Thymus (tissue), 11 donors: ENCODE measurements at regions not wholly inside any gene's neighbourhood (a gene's known extent, or its start where the extent isn't known, plus 50 kb on each side); places are given as distances from the start of the nearest gene placed in this dataset.
"Not testable (repeated sequence)": the region's sequence is repeated elsewhere in the genome, so short reads cannot be mapped to it uniquely, and the experiment has no call there.

Experiments
- DNase-seq, 9 donors: peaks; one replicate each; pipeline ENCODE4 v3.0.0-alpha.2; 2013; ENCODE audit warnings: low spot score in 9 of 9, low read depth in 6 of 9, missing footprints in 1 of 9
- H3K27ac ChIP-seq, 2 donors: one replicate each; pipeline ENCODE4 v1.5.1; 2013; ENCODE audit warnings: control low read depth in 1 of 2, low read depth in 1 of 2, low read length in 1 of 2, mild to moderate bottlenecking in 1 of 2, moderate library complexity in 1 of 2
- H3K27me3 ChIP-seq, 2 donors: one replicate each; pipeline ENCODE4 v1.5.1; 2013; ENCODE audit warnings: low read length in 1 of 2; ENCODE audit not compliant: control insufficient read depth in 2 of 2, insufficient read depth in 1 of 2
- H3K36me3 ChIP-seq, 2 donors: one replicate each; pipeline ENCODE4 v1.5.1; 2013; ENCODE audit warnings: low read length in 1 of 2, mild to moderate bottlenecking in 1 of 2, moderate library complexity in 1 of 2; ENCODE audit not compliant: control insufficient read depth in 2 of 2, insufficient read depth in 2 of 2
- H3K4me1 ChIP-seq, 2 donors: one replicate each; pipeline ENCODE4 v1.5.1; 2013; ENCODE audit warnings: low read length in 2 of 2; ENCODE audit not compliant: control insufficient read depth in 2 of 2, insufficient read depth in 2 of 2
- H3K4me3 ChIP-seq, 2 donors: one replicate each; pipeline ENCODE4 v1.5.1; 2013; ENCODE audit warnings: low read length in 2 of 2, control low read depth in 1 of 2, mild to moderate bottlenecking in 1 of 2
- H3K9me3 ChIP-seq, 2 donors: one replicate each; pipeline ENCODE4 v1.5.1; 2013; ENCODE audit warnings: low read length in 1 of 2, mild to moderate bottlenecking in 1 of 2; ENCODE audit not compliant: control insufficient read depth in 2 of 2, insufficient read depth in 1 of 2
- WGBS: extraction: QIAGEN DNeasy Blood & Tissue Kit; methylation state at CpG from one replicate; pipeline ENCODE4 v1.1.7; 2013; 5-methylcytosine and 5-hydroxymethylcytosine counted together
- donor health status: healthy.

- H3K27ac ChIP-seq: no peak overlapping the region
- no peak overlapping the region for H3K4me3 ChIP-seq
- no peaks in the 10 kb centered on the region for H3K27me3 ChIP-seq
- H3K4me1 ChIP-seq: no peaks in the 10 kb centered on the region
- WGBS: 81% methylated on average over 3 of the region's 3 CpGs
- DNase-seq: no peak
- no peaks in the 10 kb centered on the region for H3K36me3 ChIP-seq
- H3K9me3 ChIP-seq: no peaks in the 10 kb centered on the region
Measured at GRCh38 chr5:167855818-167856217, 435.6 kb upstream of the WWC1 start.

DNA sequence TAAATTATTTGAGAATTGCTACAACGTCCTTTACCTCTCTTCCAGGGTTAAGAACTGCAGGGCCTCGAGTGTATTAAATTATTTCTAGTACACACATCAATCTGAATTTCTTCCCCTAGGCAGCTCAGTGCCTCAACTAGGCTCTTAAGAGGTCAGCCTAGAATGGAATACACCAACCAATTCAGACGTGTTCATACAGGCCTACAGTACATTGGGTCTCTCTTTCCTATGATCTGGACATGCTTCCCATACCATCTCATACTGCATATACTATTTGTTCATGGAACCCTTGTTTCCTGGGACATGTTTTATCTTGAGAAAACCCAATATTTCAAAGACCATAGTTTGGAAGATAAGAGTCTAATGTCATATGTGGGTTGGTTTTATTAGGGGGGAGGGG, 434.1 kb upstream of the WWC1 start:
- no peaks in the 10 kb centered on the region for H3K27me3 ChIP-seq
- no peaks in the 10 kb centered on the region for H3K4me1 ChIP-seq
- no peaks in the 10 kb centered on the region for H3K36me3 ChIP-seq
- H3K4me3 ChIP-seq: no peak overlapping the region
- no peaks in the 10 kb centered on the region for H3K9me3 ChIP-seq
- 83% methylated on average over 3 of the region's 3 CpGs for WGBS
- no peak for DNase-seq
- H3K27ac ChIP-seq: no peak overlapping the region

GRCh38 chr5:167858186-167858855, 433.1 kb upstream of the WWC1 start:
- not testable (repeated sequence) for DNase-seq, H3K4me3 ChIP-seq, H3K27me3 ChIP-seq, H3K36me3 ChIP-seq, H3K9me3 ChIP-seq, H3K27ac ChIP-seq, H3K4me1 ChIP-seq
- 95% methylated on average over 37 of the region's 50 CpGs for WGBS

DNA sequence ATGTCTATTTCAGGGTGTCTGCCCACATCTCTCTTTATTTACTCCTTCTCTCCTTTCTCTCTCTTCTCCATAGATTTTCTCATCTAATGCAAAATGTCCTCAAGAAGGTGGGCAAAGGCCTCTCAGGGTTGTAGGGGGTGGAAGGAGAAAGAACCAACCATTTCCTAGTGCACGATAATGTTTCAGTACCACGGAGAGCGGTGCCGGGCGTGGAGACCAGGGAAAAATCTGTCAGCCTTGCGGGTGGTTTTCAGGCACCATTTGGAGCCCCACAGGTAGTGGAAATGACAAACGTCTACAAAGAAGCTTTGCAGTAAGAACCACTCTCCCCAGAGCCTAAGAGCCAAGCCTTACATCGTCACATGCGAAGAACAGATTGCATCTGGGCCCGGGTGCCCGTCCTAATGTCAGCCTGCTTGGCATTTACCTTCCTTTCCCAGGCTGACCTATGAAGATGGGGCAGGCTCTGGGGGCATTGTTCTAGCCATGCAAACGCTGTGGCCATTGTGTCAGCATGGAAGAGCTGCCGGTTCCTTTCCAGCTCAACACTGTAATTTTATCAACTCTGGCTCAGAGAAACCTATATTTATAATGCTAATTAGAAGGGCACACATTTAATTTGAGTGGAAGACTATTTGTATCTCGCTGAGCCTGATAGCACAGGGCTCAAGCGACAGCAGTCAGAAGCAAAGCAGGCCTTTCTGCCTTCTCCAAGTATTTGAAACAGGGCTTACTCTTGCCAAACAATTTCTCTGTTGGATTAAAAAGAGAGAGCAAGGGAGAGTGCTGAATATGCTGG, 430.1 kb upstream of the WWC1 start:
- Histone ChIP-seq H3K9me3 (no peaks in the 10 kb centered on the region), H3K27ac (no peak overlapping the region), H3K36me3 (no peaks in the 10 kb centered on the region), H3K4me1 (no peaks in the 10 kb centered on the region), H3K27me3 (no peaks in the 10 kb centered on the region), H3K4me3 (no peak overlapping the region)
- DNase-seq: no peak
- 66% methylated on average over 15 of the region's 15 CpGs for WGBS

- no peak for DNase-seq
- H3K27me3 ChIP-seq: no peaks in the 10 kb centered on the region
- no peaks in the 10 kb centered on the region for H3K36me3 ChIP-seq
- H3K4me3 ChIP-seq: no peak overlapping the region
- H3K4me1 ChIP-seq: no peaks in the 10 kb centered on the region
- no peaks in the 10 kb centered on the region for H3K9me3 ChIP-seq
- 97% methylated on average over 2 of the region's 2 CpGs for WGBS
- H3K27ac ChIP-seq: no peak overlapping the region
Measured at GRCh38 chr5:167861928-167862426, 429.5 kb upstream of the WWC1 start.

DNA sequence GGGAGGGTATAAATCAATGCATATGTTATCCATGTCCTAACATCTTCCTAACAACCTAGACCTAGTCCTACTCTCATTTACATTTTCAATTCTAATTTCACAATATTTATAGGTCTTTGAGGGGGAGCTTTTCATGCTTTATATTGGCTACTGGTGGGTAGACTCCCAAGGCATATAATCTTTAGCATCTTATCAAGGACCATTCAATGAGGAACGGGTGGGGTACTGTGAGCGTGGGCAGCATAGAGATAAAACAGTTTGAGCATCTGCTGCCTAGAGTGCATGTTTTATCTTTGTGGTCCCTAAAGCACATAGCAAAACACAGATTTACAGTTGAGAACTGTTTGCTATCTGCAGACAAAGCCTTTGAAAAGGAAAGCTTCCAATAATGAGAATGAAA, 427.6 kb upstream of the WWC1 start:
- no peaks in the 10 kb centered on the region for H3K36me3 ChIP-seq
- no peaks in the 10 kb centered on the region for H3K4me1 ChIP-seq
- H3K4me3 ChIP-seq: no peak overlapping the region
- H3K9me3 ChIP-seq: no peaks in the 10 kb centered on the region
- H3K27ac ChIP-seq: no peak overlapping the region
- WGBS: 91% methylated on average over 2 of the region's 2 CpGs
- no peak for DNase-seq
- H3K27me3 ChIP-seq: no peaks in the 10 kb centered on the region

- Histone ChIP-seq H3K4me3 (no peak overlapping the region), H3K27ac (no peak overlapping the region), H3K36me3 (no peaks in the 10 kb centered on the region), H3K4me1 (no peaks in the 10 kb centered on the region), H3K9me3 (no peaks in the 10 kb centered on the region), H3K27me3 (no peaks in the 10 kb centered on the region)
- DNase-seq: no peak
- WGBS: 94% methylated on average over 6 of the region's 6 CpGs
Measured at GRCh38 chr5:167864801-167865200, 426.6 kb upstream of the WWC1 start.

DNA sequence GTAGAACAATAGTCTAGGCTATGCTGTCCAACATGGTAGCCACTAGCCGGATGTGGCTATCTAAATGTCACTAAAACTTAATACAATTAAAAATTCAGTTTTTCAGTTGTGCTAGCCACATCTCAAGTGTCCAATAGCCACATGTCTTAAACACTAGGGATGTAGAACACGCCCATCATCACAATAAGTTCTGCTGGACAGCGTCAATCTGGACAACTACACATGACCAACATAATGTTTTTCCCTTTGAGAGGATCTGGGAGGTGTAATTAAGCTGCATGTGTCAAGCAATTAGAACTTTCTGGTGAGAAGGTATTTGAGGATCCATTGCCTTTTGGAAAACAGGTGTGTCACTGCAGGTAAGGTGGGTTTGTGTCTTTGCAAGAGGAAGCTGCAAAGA, 424.6 kb upstream of the WWC1 start:
- H3K9me3 ChIP-seq: no peaks in the 10 kb centered on the region
- H3K4me3 ChIP-seq: no peak overlapping the region
- DNase-seq: no peak
- H3K4me1 ChIP-seq: no peaks in the 10 kb centered on the region
- WGBS: 94% methylated on average over 3 of the region's 3 CpGs
- H3K27ac ChIP-seq: no peak overlapping the region
- no peaks in the 10 kb centered on the region for H3K36me3 ChIP-seq
- H3K27me3 ChIP-seq: no peaks in the 10 kb centered on the region

GRCh38 chr5:167867281-167867680, 424.2 kb upstream of the WWC1 start:
- 86% methylated on average over 5 of the region's 5 CpGs for WGBS
- no peak overlapping the region for H3K27ac ChIP-seq
- no peaks in the 10 kb centered on the region for H3K9me3 ChIP-seq
- no peaks in the 10 kb centered on the region for H3K36me3 ChIP-seq
- no peaks in the 10 kb centered on the region for H3K4me1 ChIP-seq
- no peak overlapping the region for H3K4me3 ChIP-seq
- no peak for DNase-seq
- no peaks in the 10 kb centered on the region for H3K27me3 ChIP-seq
